Right lobe of liver (tissue), 6 donors: ENCODE measurements at regions not wholly inside any gene's neighbourhood (a gene's known extent, or its start where the extent isn't known, plus 50 kb on each side); places are given as distances from the start of the nearest gene placed in this dataset.

Experiments used
- ATAC-seq, 4 donors: fragments of 200-7000 bp; cut with Tn5 transposase; one replicate each; pipeline ENCODE4 v1.9.1; 2020; ENCODE audit warnings: mild to moderate bottlenecking in 4 of 4, moderate library complexity in 4 of 4
- DNase-seq, 3 donors: peaks; one replicate each; pipeline ENCODE4 v3.0.0-alpha.2; 2020
- H3K27ac ChIP-seq, 3 donors: fragments of 200-600 bp; one replicate each; pipeline ENCODE4 v1.8.0; 2022
- H3K27me3 ChIP-seq, 2 donors: fragments of 200-600 bp; one replicate each; pipeline ENCODE4 v1.8.0; 2022
- H3K36me3 ChIP-seq, 4 donors: fragments of 200-600 bp; sonication (generic) in 1 of 4; one replicate each; pipeline versions ENCODE4 v1.5.1 to v1.8.0; 2017 to 2022; ENCODE audit warnings: control low read depth in 1 of 4
- H3K4me1 ChIP-seq, 4 donors: fragments of 200-600 bp; sonication (generic) in 1 of 4; one replicate each; pipeline versions ENCODE4 v1.5.1 to v1.8.0; 2017 to 2022; ENCODE audit warnings: control low read depth in 1 of 4
- H3K4me3 ChIP-seq, 3 donors: fragments of 200-600 bp; one replicate each; pipeline ENCODE4 v1.8.0; 2022
- H3K9me3 ChIP-seq, 4 donors: fragments of 200-600 bp; sonication (generic) in 1 of 4; one replicate each; pipeline versions ENCODE4 v1.5.1 to v1.8.0; 2017 to 2022; ENCODE audit warnings: control low read depth in 1 of 4
- CTCF ChIP-seq, 4 donors: fragments of 200-600 bp in 3 of 4; fragments of 450-650 bp in 1 of 4; IDR thresholded peaks; one replicate each; pipeline versions ENCODE4 v1.5.1 to v1.8.0; 2016 to 2022; ENCODE audit warnings: antibody characterized with exemption in 4 of 4, mild to moderate bottlenecking in 2 of 4
- POLR2A ChIP-seq: fragments of 450-650 bp; IDR thresholded peaks from one replicate; pipeline ENCODE4 v1.6.1; 2017; ENCODE audit warnings: antibody characterized with exemption, mild to moderate bottlenecking
- WGBS: methylation state at CpG from one replicate; pipeline ENCODE4 v1.1.6; 2018; ENCODE audit warnings: low coverage, low lambda C conversion rate; ENCODE audit not compliant: insufficient coverage; ENCODE audit errors: missing lambda C conversion rate; 5-methylcytosine and 5-hydroxymethylcytosine counted together
- intact Hi-C, 2 donors: fragments of 100-400 bp; cut with DNase I; formaldehyde crosslinking; loops; one replicate each; pipeline versions ENCODE4 v1.11.2 to v1.14.1; 2022
- donor health status: DM: no; HTN: yes; CAD: no.
- donor health status: DM: no; HTN: no; CAD: no.
- donor health status: DM: no; HTN: no; CAD: no.
- donor health status: DM: no; HTN: yes; CAD: no.
- donor health status: DM: no; HTN: yes; CAD: no.

- TF ChIP-seq CTCF (IDR thresholded peaks at IDR 0.05), result no peak
- TF ChIP-seq POLR2A, result no peak
- Histone ChIP-seq H3K36me3 (no peaks in the 10 kb centered on the region), H3K27me3 (no peaks in the 10 kb centered on the region), H3K4me3 (no peak overlapping the region), H3K27ac (no peak overlapping the region), H3K9me3 (no peaks in the 10 kb centered on the region), H3K4me1 (peaks cover 0 to 10% (median 2%) of the 10 kb centered on the region in 4 donors)
- ATAC-seq, result no peak
- intact Hi-C loops, result no loop called here
- DNase-seq, result no peak
- WGBS, result 61% methylated on average over 5 of the region's 17 CpGs
Measured at GRCh38 chr9:91071184-91071990, 269.8 kb downstream of the SYK start.

- Histone ChIP-seq H3K27me3 (no peaks in the 10 kb centered on the region), H3K36me3 (no peaks in the 10 kb centered on the region), H3K4me1 (peaks cover 0 to 10% (median 2%) of the 10 kb centered on the region in 4 donors), H3K9me3 (no peaks in the 10 kb centered on the region), H3K27ac (no peak overlapping the region), H3K4me3 (no peak overlapping the region)
- ATAC-seq, result no peak
- DNase-seq, result no peak
- TF ChIP-seq POLR2A (no peak), CTCF (IDR thresholded peaks at IDR 0.05) (no peak)
- intact Hi-C loops, result no loop called here
- no CpG with 5 or more reads among the region's 10 CpGs for WGBS
Measured at GRCh38 chr9:91073049-91073810, 271.6 kb downstream of the SYK start.

DNA sequence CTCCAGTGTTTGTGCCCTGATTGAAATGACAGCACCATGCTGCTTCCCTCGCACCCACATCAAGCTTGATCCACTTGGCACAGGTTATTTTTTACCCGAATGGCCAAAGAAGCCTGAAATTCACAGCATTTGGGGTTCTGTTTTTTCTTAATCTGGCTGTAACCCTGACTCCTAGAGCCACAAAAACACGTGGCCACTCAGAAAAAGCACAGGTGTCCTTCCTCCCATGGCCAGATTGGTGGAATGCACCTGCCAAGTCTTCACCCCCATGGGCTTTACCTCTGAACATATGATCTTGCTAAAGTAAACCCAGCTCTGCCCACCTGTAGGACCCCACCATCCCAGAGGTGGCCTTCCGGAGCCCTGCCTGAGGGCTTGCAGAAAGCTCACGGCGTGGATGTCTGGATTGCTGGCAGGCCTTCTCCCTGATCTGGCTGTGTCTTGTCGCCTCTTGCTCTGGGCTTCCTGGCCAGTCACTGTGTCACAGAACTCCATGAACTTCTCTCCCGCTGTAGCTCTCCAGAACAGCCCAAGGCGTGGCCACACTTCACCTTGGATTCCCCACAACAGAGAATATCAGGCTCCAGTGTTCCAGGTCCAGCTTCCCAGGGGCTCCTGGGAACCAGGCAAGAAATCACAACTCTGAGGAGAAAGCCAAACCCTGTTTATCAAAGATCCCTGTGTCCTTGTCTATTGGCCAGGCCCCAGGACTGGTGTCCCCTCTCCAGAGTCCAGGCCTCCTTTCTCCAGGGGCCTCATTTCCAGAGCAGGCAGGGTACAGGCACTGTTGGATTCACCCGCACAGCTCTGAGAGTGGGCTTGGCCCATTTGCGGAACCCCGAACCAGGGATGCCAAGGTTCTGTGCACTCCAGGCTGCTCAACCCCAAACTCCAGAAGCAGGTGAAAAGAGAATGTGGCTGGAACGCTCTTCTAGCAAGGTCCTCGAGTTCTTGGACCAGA lies 272.5 kb downstream of the SYK start:
- TF ChIP-seq CTCF (IDR thresholded peaks at IDR 0.05) (no peak), POLR2A (no peak)
- Histone ChIP-seq H3K27ac (no peak overlapping the region), H3K27me3 (no peaks in the 10 kb centered on the region), H3K36me3 (no peaks in the 10 kb centered on the region), H3K4me1 (peaks cover 0 to 10% (median 2%) of the 10 kb centered on the region in 4 donors), H3K9me3 (no peaks in the 10 kb centered on the region), H3K4me3 (no peak overlapping the region)
- intact Hi-C loops, result no loop called here
- DNase-seq (no peak), ATAC-seq (no peak)
- 90% methylated on average over 6 of the region's 14 CpGs for WGBS

GRCh38 chr9:91074866-91075265 lies 273.2 kb downstream of the SYK start:
- no peaks in the 10 kb centered on the region for H3K27me3 ChIP-seq
- intact Hi-C loops, result no loop called here
- H3K36me3 ChIP-seq, result no peaks in the 10 kb centered on the region
- no peaks in the 10 kb centered on the region for H3K9me3 ChIP-seq
- WGBS, result 86% methylated on average over 13 of the region's 13 CpGs
- no peak overlapping the region for H3K4me3 ChIP-seq
- no peak overlapping the region for H3K27ac ChIP-seq
- DNase-seq, result no peak
- TF ChIP-seq POLR2A, result no peak
- TF ChIP-seq CTCF (IDR thresholded peaks at IDR 0.05), result no peak
- ATAC-seq, result no peak
- peaks cover 0 to 10% (median 2%) of the 10 kb centered on the region in 4 donors for H3K4me1 ChIP-seq
